GM19463 (cell line): ENCODE measurements at regions not wholly inside any gene's neighbourhood (a gene's known extent, or its start where the extent isn't known, plus 50 kb on each side); places are given as distances from the start of the nearest gene placed in this dataset.

Experiments
- ATAC-seq: cut with Tn5 transposase; IDR thresholded peaks from one replicate; pipeline ENCODE4 v1.9.1; 2021; ENCODE audit warnings: mild to moderate bottlenecking, moderate library complexity; ENCODE audit not compliant: unreplicated experiment

GRCh38 chr2:157179324-157180105 lies 78.0 kb upstream of the GALNT5 start:
- no peak for ATAC-seq

DNA sequence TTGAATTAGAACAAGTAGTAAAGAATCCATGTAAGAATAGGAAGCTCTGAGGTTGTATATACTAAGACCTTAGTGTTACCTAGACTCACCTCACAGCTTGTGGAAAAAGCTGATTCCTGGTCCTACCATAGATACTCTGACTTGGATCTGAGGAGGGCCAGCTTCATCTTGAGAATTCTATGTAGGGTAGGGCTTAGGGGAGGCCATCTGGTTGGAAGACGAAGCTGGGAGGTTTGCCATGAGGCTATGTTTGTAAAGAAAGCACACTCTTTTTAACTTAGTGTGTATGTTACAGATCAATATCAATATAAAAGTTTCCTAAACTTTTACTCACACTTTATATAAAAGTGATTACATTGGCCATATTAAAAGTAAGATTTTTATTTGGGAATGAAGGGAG lies 77.1 kb upstream of the GALNT5 start:
- no peak for ATAC-seq

DNA sequence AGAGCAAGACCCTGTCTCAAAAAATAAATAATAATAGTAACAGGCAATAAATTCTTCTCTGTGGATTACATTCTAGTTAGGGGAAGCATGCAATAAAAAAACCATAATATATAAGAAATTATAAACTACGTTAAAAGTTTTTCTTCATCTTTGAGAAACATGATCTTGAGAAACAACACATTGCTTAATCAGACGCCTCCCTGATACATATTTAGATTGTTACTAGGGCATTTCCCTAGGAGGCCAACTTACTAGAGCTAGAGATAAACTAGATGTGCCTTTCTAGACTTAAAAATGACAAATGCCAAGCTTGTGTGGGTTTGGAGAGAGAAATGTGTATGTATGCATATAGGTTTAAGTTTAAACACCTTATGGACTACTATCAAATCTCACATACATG lies 76.3 kb upstream of the GALNT5 start:
- ATAC-seq = no peak

DNA sequence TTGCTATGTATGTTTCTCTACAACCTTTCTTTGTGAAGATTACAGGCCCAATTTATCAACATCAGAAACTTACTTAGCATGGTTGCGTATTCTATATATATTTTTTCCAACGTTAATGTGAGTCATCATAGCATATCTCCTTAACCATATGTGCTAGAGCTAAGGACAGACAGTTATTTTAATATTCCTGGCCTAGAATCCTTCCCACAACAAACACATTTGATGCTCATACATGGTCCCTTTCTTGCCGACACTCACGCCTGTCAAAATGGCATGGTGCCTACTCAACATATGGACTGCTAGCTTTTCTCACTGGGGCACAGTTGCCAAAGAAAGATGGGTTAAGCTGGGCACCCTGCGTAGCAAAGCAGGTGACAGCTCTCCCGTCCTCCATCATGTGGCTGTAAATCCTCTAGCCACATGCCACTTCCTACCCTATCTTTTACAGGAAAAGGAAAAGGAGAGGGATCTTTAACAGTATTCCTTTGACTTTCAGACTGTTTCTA lies 75.2 kb upstream of the GALNT5 start:
- ATAC-seq = no peak

GRCh38 chr2:157182834-157183396 lies 74.6 kb upstream of the GALNT5 start:
- no peak for ATAC-seq

DNA sequence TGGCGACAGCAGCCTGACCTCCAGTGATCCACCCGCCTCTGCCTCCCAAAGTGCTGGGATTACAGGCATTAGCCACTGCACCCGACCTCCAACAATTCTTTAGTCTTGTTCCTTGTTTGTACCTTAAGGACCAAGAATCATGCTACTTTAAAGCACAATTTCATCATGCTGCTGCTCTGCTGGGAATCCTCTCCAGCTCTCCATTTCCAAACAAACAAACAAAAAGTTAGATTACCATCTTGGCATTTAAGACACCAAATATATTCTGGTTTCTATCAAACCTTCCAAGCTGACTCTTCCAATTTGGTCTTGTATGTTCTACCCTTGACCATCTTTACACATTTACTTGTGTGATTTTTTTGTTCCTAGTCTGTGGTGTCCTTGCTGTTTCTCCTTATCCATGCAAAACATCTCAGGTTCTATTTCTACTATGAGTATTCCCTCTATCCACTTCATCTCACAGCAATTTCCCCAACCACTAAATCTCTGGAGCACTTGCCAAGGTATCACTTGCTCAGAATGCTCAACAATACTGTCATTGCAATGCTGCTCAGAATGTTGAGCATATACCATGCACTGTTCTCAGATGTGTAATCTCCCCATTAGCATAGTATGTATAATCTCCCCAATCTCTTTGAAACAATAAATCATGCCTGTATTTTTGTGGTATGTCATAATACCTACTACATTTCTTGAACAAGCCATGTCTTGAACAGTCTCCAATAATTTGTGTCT lies 73.2 kb upstream of the GALNT5 start:
- ATAC-seq = no peak

DNA sequence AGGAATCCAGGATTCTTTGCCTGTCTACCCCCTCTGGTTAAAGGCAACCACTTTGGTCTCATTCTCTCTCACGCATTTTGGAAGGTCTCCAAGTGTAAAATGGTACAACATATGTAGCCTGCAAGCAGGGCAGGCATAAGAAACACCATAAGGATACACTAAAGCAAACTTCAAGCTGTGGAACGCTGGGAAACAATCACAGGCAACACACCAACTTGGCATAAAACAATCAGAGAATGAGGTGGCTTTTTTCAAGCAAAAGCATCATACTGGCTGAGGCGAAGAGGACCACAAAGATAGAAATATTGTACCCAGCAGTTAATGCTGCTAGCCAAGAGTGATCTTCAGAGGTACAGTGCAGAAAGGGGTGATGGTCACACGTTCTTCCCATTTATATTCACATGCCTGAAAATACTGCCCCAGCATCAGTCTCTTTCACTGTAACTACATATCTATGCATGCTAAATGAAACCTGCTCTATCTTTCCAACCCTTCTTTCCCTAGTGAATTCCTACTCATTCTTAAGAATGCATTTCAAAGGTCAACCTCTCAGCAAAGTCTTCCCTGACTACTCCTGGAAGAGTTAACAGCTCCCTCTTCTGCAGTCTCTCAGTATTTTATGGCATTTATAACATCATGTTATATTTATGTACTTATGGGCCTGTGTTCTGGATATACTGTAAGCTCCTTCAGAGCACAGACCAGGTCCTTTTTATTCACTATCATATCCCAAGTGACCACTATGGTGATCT lies 71.9 kb upstream of the GALNT5 start:
- no peak for ATAC-seq

DNA sequence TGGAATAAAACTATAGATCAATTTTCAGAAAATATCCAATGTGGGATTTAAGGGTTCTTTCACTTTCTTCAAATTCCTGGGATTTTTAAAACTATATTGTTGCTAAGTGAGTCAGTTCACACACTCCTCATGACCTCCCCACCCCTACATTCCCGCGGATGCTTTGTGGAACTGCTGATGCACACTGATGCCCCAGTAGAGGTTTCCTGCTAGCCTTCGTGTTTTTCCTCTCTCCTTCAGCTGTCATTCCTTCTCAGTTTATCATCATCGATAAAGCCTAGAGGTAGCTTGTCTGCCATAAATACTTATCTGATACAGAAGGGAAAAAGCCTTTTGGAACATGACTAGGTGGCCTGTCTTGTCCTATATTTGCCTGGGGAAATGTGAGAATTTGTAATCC lies 67.4 kb upstream of the GALNT5 start:
- ATAC-seq = no peak

DNA sequence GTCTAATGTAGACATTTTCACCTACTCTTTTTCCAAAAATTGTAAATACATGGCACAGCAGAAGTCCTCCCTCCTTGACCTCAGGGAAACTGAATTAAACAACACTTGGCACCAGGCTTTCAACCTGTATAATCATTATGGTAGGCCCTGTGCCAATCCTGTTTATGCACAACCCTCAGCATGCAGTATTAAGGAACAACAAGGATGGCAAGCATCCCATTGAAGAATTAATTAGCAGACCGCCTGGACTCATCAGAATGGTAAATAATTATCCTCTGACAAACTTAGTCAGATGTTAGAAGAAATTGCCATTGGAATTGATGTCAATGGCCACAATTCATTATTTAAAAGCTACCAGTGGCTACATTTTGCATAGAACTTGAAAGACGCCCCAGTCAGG lies 66.3 kb upstream of the GALNT5 start:
- ATAC-seq = no peak

DNA sequence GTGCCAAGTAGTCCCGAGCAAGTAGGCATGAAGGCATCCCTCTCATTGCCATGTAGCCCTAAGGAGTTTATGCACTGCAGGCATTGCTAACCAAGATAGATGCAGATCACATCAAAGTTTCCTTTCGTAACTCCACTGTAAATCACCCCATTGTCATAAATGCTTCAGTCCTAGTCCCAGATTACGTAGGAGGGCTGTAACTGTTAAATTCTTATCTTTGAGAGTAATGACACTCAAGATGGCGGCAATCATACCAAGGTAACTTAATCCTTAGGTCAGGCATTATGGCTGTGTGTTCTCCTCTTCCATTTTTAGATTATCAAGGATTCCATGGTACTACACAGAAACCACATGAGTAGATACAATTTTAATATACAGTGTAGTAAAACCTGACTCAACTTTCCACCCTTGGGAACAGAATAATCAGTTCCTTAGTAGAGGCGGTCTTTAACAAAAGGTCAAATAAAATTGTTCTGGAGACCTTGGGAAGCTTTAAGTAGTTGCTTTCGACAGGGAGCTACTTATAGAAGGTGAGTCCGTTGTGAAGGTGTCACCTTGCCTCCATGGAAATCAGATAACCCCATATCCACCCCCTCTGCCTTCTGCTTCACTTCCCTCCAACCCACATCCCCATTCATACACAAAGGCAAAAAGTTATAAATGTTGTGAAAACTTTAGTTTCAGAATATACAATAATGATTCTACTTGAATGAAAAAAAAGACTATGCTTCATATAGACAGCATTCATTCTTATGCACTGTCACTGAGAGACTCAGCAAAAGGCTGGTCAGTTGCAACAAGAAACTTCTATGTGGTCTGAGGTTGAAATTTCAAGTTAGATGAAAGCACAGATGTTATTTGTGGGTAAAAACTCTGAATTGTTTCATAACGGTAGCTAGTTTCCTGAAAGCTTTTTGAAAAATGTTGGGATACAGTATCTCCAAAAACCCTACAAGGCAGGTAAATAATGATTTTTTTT lies 64.8 kb upstream of the GALNT5 start:
- ATAC-seq = peak; percentile 82

GRCh38 chr2:157193461-157193860 lies 64.0 kb upstream of the GALNT5 start:
- ATAC-seq = no peak

DNA sequence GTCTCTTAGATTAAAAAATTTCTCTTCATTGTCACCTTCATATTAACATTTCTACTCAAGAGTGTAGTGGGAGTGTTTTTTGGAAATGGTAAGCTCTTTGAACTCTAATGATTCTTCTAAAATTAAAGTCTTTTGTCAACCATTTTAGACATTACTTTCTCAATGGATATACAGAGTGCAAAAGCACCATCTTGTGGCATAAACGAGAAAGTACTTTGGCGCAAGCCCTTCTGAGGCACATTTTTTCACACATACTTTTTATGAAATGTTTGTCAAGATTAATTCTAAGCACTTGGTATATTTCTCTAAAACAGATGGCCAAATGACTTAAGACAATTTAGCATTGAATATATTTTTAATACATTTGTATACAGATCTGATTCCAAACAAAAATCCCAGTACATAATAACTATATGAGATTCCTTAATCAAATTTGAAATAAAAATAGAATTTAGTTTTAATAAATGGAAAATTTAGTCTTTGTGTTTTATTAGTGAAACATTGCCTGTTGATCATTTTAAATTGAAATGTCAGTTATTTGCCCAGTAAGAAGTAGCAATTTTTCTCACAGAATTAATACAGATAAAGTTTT lies 63.3 kb upstream of the GALNT5 start:
- ATAC-seq = peak; percentile 57

- ATAC-seq = no peak
These were observed 62.7 kb upstream of the GALNT5 start for GRCh38 chr2:157194844-157195243.

GRCh38 chr2:157196956-157197355 lies 60.5 kb upstream of the GALNT5 start:
- no peak for ATAC-seq

DNA sequence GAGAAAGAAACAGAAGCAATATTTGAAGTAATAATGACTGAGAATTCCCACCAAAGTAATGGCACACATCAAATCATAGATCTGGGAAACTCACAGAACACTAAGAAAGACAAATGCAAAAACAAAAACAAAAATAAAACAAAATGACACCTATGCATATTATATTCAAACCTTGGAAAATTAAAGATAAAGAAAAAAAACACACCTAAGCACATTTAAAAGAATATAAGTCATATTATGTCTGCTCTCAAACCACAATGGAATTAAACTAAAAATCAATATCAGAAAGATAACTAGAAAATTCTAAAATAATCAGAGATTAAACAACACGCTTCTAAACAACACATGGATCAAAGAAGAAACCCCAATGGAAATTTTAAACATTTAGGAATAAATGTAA lies 59.7 kb upstream of the GALNT5 start:
- no peak for ATAC-seq

DNA sequence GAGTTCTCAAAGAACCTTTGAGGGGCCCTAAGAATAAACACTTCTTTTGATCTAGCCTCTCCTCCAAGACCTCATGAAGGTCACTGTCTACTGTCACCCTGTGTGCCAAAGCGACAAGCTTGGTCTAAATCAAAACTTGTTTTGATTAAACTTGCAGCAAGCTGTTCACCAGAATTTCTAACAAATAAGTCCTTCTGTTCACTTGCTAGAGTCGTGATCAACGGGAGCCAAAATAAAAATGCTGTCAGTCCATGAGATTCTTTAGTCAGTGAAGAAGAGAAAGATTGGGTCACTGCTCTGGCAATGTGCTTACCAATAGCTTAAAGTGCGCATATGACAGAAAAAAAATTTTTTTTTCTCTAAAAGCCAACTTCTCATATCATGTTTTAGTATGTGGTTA lies 53.9 kb upstream of the GALNT5 start:
- no peak for ATAC-seq

DNA sequence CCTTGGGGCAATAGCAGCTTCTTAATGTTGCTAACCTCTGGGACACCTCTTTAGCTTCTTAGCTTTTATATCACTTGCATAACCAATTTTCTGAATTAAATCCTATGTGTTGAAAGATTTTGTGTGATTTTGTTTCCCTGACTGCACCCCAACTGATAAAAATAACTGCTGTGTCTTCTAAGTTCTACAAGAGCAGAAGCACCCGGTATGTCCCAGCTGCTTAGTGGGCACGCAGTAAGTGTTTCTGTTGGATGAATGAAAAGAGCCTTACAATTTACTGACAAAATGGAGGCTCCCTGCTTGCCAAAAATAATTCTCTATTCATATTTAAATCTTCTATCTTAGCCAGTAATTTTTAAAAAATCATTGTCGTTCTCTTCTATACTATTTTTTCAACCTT lies 53.1 kb upstream of the GALNT5 start:
- no peak for ATAC-seq

- no peak for ATAC-seq
These were observed 50.6 kb upstream of the GALNT5 start for GRCh38 chr2:157206916-157207315.
